ENCODE measurements at regions not wholly inside any gene's neighbourhood (a gene's known extent, or its start where the extent isn't known, plus 50 kb on each side); places are given as distances from the start of the nearest gene placed in this dataset.

DNA sequence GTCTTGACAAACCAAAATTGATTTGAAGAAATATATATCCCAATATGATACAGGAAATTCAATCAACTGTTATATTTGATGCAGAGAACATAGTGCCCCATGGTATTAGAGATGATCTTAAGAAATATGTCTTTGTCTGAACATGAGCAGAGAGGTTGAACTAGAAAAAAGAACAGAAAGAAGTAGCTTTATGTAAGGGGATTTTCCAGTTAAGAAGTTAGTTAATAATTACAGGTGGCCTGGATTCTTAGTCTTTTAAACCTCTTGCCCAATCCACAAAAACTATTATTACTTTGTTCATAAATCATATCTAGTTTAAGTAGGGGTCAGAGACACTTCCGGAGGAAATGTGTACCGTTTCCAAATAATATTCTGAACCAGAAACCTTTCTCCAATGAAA is 1186.7 kb upstream of the EPHA6 start:
- Histone ChIP-seq H2AFZ (ENCODE audit: low read depth, low read length) (no peak overlapping the region), H3K4me2 (ENCODE audit: low read length) (no peak overlapping the region)

DNA sequence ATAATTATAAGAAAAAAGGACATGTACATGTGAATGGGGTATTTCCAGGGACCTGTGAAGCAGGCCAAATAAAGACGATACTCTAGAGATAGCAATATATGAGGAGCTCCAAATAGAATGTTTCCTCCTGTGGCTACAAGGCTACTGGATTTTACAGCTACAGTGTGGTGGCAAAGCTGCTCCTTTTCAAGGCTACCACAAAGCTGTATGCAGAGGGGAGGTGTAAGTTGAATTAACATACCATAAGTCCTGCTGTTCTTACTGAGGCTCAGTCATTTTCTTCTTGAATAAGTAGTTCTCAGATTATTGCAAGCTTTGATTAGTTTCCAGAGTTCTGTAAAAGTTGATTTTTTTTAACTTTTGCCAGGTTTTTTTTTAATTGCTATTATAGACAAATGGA is 1184.6 kb upstream of the EPHA6 start:
- H3K79me2 ChIP-seq (replicated peaks; ENCODE audit: insufficient read depth, low read length): no peaks in the 10 kb centered on the region

More for the DNA sequence above, 1186.7 kb upstream of the EPHA6 start:
- no peak overlapping the region for H3K9ac ChIP-seq (ENCODE audit: low read length)
- H3K9me2 ChIP-seq (ENCODE audit: insufficient read depth, low read length): no peaks in the 10 kb centered on the region
- H3K27me3 ChIP-seq (ENCODE audit: insufficient read depth, low read depth, low read length): no peaks in the 10 kb centered on the region
- TF ChIP-seq, protein P1, sequence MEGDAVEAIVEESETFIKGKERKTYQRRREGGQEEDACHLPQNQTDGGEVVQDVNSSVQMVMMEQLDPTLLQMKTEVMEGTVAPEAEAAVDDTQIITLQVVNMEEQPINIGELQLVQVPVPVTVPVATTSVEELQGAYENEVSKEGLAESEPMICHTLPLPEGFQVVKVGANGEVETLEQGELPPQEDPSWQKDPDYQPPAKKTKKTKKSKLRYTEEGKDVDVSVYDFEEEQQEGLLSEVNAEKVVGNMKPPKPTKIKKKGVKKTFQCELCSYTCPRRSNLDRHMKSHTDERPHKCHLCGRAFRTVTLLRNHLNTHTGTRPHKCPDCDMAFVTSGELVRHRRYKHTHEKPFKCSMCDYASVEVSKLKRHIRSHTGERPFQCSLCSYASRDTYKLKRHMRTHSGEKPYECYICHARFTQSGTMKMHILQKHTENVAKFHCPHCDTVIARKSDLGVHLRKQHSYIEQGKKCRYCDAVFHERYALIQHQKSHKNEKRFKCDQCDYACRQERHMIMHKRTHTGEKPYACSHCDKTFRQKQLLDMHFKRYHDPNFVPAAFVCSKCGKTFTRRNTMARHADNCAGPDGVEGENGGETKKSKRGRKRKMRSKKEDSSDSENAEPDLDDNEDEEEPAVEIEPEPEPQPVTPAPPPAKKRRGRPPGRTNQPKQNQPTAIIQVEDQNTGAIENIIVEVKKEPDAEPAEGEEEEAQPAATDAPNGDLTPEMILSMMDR (IDR thresholded peaks at IDR 0.05; ENCODE audit: poor library complexity, severe bottlenecking): no peak
- TF ChIP-seq POLR2AphosphoS5 (IDR thresholded peaks at IDR 0.05) (no peak), EZH2 (IDR thresholded peaks at IDR 0.05; ENCODE audit: borderline replicate concordance, insufficient read depth, low read length, poor library complexity, severe bottlenecking) (no peak), RAD21 (conservative IDR thresholded peaks at IDR 0.05) (no peak), SMC3 (conservative IDR thresholded peaks at IDR 0.05; ENCODE audit: poor library complexity) (no peak), MXI1 (conservative IDR thresholded peaks at IDR 0.05; ENCODE audit: poor library complexity, severe bottlenecking) (no peak), REST (IDR thresholded peaks at IDR 0.05; ENCODE audit: borderline replicate concordance) (no peak), EP300 (conservative IDR thresholded peaks at IDR 0.05; ENCODE audit: poor library complexity, severe bottlenecking) (no peak), TAF1 (IDR thresholded peaks at IDR 0.05; ENCODE audit: low read depth) (no peak)
- H3F3A ChIP-seq (ENCODE audit: insufficient read depth, low read length, poor library complexity, severe bottlenecking): no peaks in the 10 kb centered on the region
- no peaks in the 10 kb centered on the region for H4K20me1 ChIP-seq (ENCODE audit: insufficient read depth)
- H3K79me2 ChIP-seq (replicated peaks; ENCODE audit: insufficient read depth, low read length): no peaks in the 10 kb centered on the region
- no peaks in the 10 kb centered on the region for H3K36me3 ChIP-seq (ENCODE audit: insufficient read depth, low read length)
- H3K9me3 ChIP-seq (ENCODE audit: low read length): no peaks in the 10 kb centered on the region
- H3K27ac ChIP-seq (ENCODE audit: low read length): no peak overlapping the region
- H3K4me3 ChIP-seq (ENCODE audit: low read length): no peak overlapping the region

More for the DNA sequence above, 1184.6 kb upstream of the EPHA6 start:
- H3K9me3 ChIP-seq (ENCODE audit: low read length): no peaks in the 10 kb centered on the region
- no peaks in the 10 kb centered on the region for H4K20me1 ChIP-seq (ENCODE audit: insufficient read depth)
- no peak overlapping the region for H2AFZ ChIP-seq (ENCODE audit: low read depth, low read length)
- H3K9ac ChIP-seq (ENCODE audit: low read length): no peak overlapping the region
- no peaks in the 10 kb centered on the region for H3K36me3 ChIP-seq (ENCODE audit: insufficient read depth, low read length)
- TF ChIP-seq, protein P1 (IDR thresholded peaks at IDR 0.05; ENCODE audit: poor library complexity, severe bottlenecking): no peak
- TF ChIP-seq MXI1 (conservative IDR thresholded peaks at IDR 0.05; ENCODE audit: poor library complexity, severe bottlenecking): no peak
- no peak for TF ChIP-seq SMC3 (conservative IDR thresholded peaks at IDR 0.05; ENCODE audit: poor library complexity)
- H3K27me3 ChIP-seq (ENCODE audit: insufficient read depth, low read depth, low read length): no peaks in the 10 kb centered on the region
- H3K27ac ChIP-seq (ENCODE audit: low read length): no peak overlapping the region
- H3K4me3 ChIP-seq (ENCODE audit: low read length): no peak overlapping the region
- H3F3A ChIP-seq (ENCODE audit: insufficient read depth, low read length, poor library complexity, severe bottlenecking): no peaks in the 10 kb centered on the region
- no peak overlapping the region for H3K4me2 ChIP-seq (ENCODE audit: low read length)
- no peaks in the 10 kb centered on the region for H3K9me2 ChIP-seq (ENCODE audit: insufficient read depth, low read length)
